ENCODE measurements at regions not wholly inside any gene's neighbourhood (a gene's known extent, or its start where the extent isn't known, plus 50 kb on each side); places are given as distances from the start of the nearest gene placed in this dataset.

- no peak for TF ChIP-seq CTCF (IDR thresholded peaks at IDR 0.05)
- TF ChIP-seq POLR2A (IDR thresholded peaks at IDR 0.05), result no peak
- Histone ChIP-seq H3K4me1 (no peaks in the 10 kb centered on the region), H3K36me3 (no peaks in the 10 kb centered on the region), H3K27ac (no peak overlapping the region), H3K27me3 (no peaks in the 10 kb centered on the region), H3K9me3 (no peaks in the 10 kb centered on the region), H3K4me3 (replicated peaks in 1 of 3) (no peak overlapping the region)
- DNase-seq, result no peak
- intact Hi-C loops (cut with DNase I), result no loop called here
These were observed 370.2 kb upstream of the FLRT2 start for GRCh38 chr14:85159726-85160125.

DNA sequence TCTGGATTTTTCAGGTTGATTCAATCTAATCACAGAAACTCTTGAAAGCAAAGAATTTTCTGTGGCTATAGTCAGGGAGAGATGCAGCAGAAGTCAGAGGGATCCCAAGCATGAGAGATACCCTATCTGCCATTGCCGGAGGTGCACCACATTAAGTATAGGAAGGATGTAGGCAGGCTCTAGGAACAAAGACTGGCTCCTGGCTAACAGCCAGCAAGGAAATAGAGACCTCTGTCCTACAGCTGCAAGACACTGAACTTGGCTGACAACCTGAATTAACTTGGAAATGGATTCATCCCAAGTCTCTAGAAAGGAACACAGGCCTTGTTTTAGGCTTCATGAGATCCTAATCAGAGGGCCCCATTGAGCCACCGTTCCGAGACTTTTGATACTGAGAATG lies 364.9 kb upstream of the FLRT2 start:
- no peak for DNase-seq
- Histone ChIP-seq H3K9me3 (no peaks in the 10 kb centered on the region), H3K4me1 (no peaks in the 10 kb centered on the region), H3K4me3 (replicated peaks in 1 of 3) (no peak overlapping the region), H3K27ac (no peak overlapping the region), H3K36me3 (no peaks in the 10 kb centered on the region), H3K27me3 (no peaks in the 10 kb centered on the region)
- no peak for TF ChIP-seq POLR2A (IDR thresholded peaks at IDR 0.05)
- WGBS, 2 donors, result 78% methylated on average over 3 of the region's 3 CpGs
- intact Hi-C loops (cut with DNase I), result no loop called here

DNA sequence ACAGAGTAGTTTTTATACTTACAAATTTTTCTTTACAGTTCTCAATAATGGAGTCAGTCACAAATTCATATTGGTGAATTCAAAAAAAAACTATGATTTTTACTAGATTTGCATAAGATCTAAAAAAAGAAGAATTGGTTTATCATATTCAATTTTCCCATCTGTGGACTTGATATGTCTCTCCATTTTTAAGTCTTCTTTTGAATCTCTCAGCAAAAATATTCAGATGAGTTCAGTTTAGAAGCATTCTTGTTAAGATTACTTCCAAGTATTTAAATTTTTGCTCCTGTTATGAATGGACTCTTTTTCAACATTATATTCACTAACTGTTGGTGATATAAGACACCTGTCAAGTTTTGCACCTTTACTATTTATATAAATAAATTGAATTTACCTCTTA lies 360.6 kb upstream of the FLRT2 start:
- DNase-seq, result no peak
- no peak overlapping the region for H3K4me3 ChIP-seq (replicated peaks in 1 of 3)
- TF ChIP-seq POLR2A (IDR thresholded peaks at IDR 0.05) (no peak), CTCF (IDR thresholded peaks at IDR 0.05) (no peak)
- H3K27ac ChIP-seq, result no peak overlapping the region
- H3K36me3 ChIP-seq, result no peaks in the 10 kb centered on the region
- no peaks in the 10 kb centered on the region for H3K9me3 ChIP-seq
- intact Hi-C loops (cut with DNase I), result no loop called here
- H3K27me3 ChIP-seq, result no peaks in the 10 kb centered on the region
- H3K4me1 ChIP-seq, result no peaks in the 10 kb centered on the region

DNA sequence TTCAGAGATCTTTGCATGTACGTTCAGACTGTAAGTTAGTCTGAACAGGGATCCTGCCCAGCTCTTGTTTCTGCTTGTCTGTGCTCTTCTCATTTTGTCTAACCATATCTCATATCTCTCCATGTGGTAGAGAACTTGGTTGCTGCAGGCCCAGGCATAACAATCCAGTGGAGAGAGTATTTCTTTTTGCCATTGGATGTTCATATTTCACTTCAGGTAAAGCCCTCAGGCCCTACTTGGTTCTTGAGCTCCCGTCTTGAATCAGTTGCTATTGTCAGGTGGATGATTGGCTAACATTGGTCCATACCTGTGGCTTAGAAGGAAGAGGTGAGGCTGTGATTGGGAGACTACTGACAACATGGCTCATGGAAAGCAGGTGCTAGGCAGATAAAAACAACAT lies 357.7 kb upstream of the FLRT2 start:
- H3K4me1 ChIP-seq, result no peaks in the 10 kb centered on the region
- no peak for DNase-seq
- TF ChIP-seq POLR2A (IDR thresholded peaks at IDR 0.05), result no peak
- no peak for TF ChIP-seq CTCF (IDR thresholded peaks at IDR 0.05)
- WGBS, 2 donors, result 84 to 87% methylated on average over 2 of the region's 2 CpGs
- H3K4me3 ChIP-seq (replicated peaks in 1 of 3), result no peak overlapping the region
- intact Hi-C loops (cut with DNase I), result no loop called here
- H3K9me3 ChIP-seq, result no peaks in the 10 kb centered on the region
- H3K36me3 ChIP-seq, result no peaks in the 10 kb centered on the region
- H3K27me3 ChIP-seq, result no peaks in the 10 kb centered on the region
- H3K27ac ChIP-seq, result no peak overlapping the region

DNA sequence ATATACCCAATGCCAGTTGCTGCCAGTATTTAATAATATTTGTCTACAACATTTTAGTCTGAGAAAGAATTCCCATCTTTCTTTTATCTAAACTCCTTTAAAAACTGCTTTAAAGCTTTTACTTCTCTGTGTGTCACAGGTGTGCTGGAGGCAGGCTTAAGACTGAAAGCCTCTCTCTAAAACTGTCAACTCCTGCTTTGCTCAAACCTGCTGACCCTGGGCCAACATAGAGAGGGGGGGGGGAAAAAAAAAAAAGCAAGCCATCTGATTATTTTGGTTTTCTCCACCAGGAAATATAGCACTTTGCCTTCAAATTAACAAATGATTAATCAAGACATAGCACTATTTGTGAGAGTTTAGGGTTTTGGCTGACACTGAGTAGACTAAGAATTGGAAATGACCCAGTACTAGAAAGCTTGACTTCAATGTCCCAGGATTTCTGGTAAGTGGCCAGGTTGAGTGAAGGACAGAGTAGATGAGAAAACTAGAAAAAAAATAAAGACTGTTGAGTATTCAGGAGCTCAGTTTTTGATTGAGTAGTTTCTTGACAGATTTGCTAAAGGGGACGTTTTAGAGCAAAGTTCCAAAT lies 357.0 kb upstream of the FLRT2 start:
- WGBS, 2 donors, result 28 to 38% methylated on average over 1 of the region's 1 CpG
- H3K27ac ChIP-seq, result no peak overlapping the region

More for the DNA sequence above, 357.0 kb upstream of the FLRT2 start:
- no peaks in the 10 kb centered on the region for H3K27me3 ChIP-seq
- H3K4me1 ChIP-seq, result no peaks in the 10 kb centered on the region
- peak; percentile 11 to 33 for DNase-seq
- H3K9me3 ChIP-seq, result no peaks in the 10 kb centered on the region
- TF ChIP-seq POLR2A (IDR thresholded peaks at IDR 0.05), result no peak
- no peak for TF ChIP-seq CTCF (IDR thresholded peaks at IDR 0.05)
- H3K4me3 ChIP-seq (replicated peaks in 1 of 3), result no peak overlapping the region
- intact Hi-C loops (cut with DNase I), result no loop called here
- H3K36me3 ChIP-seq, result no peaks in the 10 kb centered on the region
